ENCODE measurements at regions not wholly inside any gene's neighbourhood (a gene's known extent, or its start where the extent isn't known, plus 50 kb on each side); places are given as distances from the start of the nearest gene placed in this dataset.
A peak's percentile ranks its signal among the peaks of the same experiment; 100 is the strongest.

GRCh38 chr2:190800528-190800927 is 80.1 kb upstream of the GLS start:
- no peaks in the 10 kb centered on the region for H3K4me1 ChIP-seq
- no peaks in the 10 kb centered on the region for H3K27me3 ChIP-seq
- H3K36me3 ChIP-seq = no peaks in the 10 kb centered on the region
- H3K9me3 ChIP-seq = no peaks in the 10 kb centered on the region
- DNase-seq = no peak
- ATAC-seq = no peak
- TF ChIP-seq CTCF (IDR thresholded peaks at IDR 0.05) = no peak
- intact Hi-C loops (cut with DNase I) = no loop called here
- H3K4me3 ChIP-seq = no peak overlapping the region
- H3K27ac ChIP-seq = no peak overlapping the region

DNA sequence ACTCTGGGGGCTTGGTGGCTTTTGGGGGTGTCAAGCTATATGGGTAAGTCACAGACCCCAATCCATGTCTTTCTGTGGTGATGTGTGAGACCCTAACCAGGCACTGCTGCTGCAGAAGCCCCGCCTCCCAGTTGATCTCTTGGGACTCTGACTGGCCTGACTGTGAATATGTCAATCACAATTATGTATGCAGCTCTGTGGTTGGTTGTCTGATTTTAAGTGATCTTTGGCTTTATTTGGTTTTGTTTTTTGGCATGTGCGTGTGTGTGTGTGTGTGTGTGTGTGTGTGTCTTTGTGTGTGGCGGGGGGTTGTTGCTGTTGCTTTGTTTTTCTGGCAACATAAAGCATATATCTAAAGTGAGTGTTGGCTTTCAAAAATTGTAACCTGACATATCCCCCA is 78.5 kb upstream of the GLS start:
- H3K9me3 ChIP-seq = no peaks in the 10 kb centered on the region
- TF ChIP-seq CTCF (IDR thresholded peaks at IDR 0.05) = no peak
- DNase-seq (no peak), ATAC-seq (no peak)
- H3K27ac ChIP-seq = no peak overlapping the region
- H3K4me1 ChIP-seq = no peaks in the 10 kb centered on the region
- intact Hi-C loops (cut with DNase I) = no loop called here
- H3K27me3 ChIP-seq = no peaks in the 10 kb centered on the region
- H3K4me3 ChIP-seq = no peak overlapping the region
- H3K36me3 ChIP-seq = no peaks in the 10 kb centered on the region

DNA sequence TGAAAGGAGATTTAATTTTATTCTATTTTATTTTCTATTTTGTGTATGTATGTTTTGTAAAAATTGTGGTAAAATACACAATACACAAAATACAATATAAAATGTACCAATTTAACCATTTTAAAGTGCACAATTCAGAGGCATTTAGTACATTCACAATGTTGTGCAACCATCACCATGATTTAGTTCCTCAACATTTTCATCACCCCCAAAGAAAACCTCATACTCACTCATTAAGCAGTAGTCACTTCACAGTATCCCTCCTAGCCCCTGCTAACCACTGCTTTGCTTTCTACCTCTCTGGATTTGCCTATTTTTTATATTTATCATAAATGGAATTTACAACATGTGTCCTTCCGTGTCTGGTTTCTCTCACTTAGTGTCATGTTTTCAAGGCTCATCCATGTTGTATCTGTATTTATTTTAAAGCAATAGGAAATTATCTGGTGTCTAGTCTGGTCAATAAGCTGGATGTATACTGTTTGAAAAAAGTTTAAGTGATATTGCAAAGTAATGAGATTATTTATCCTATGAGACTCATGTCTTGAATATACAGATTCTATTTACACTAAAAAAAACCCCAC is 77.9 kb upstream of the GLS start:
- no peak for ATAC-seq
- no peak for DNase-seq
- H3K4me1 ChIP-seq = no peaks in the 10 kb centered on the region
- intact Hi-C loops (cut with DNase I) = no loop called here
- H3K27me3 ChIP-seq = no peaks in the 10 kb centered on the region
- no peak for TF ChIP-seq CTCF (IDR thresholded peaks at IDR 0.05)
- H3K9me3 ChIP-seq = no peaks in the 10 kb centered on the region
- no peak overlapping the region for H3K4me3 ChIP-seq
- H3K36me3 ChIP-seq = no peaks in the 10 kb centered on the region
- no peak overlapping the region for H3K27ac ChIP-seq

GRCh38 chr2:190804182-190804795 is 76.3 kb upstream of the GLS start:
- Histone ChIP-seq H3K36me3 (no peaks in the 10 kb centered on the region), H3K4me3 (no peak overlapping the region), H3K27ac (no peak overlapping the region), H3K27me3 (no peaks in the 10 kb centered on the region), H3K9me3 (no peaks in the 10 kb centered on the region), H3K4me1 (peaks cover 3% of the 10 kb centered on the region)
- DNase-seq (no peak), ATAC-seq (no peak)
- intact Hi-C loops (cut with DNase I) = no loop called here
- peak; percentile 73 for TF ChIP-seq CTCF (IDR thresholded peaks at IDR 0.05)

GRCh38 chr2:190805126-190805525 is 75.5 kb upstream of the GLS start:
- Histone ChIP-seq H3K4me1 (peaks cover 3% of the 10 kb centered on the region), H3K4me3 (no peak overlapping the region), H3K27me3 (no peaks in the 10 kb centered on the region), H3K36me3 (no peaks in the 10 kb centered on the region), H3K9me3 (no peaks in the 10 kb centered on the region), H3K27ac (no peak overlapping the region)
- no peak for TF ChIP-seq CTCF (IDR thresholded peaks at IDR 0.05)
- DNase-seq (no peak), ATAC-seq (no peak)
- intact Hi-C loops (cut with DNase I) = no loop called here

- no peak for TF ChIP-seq CTCF (IDR thresholded peaks at IDR 0.05)
- DNase-seq (no peak), ATAC-seq (no peak)
- Histone ChIP-seq H3K4me3 (no peak overlapping the region), H3K36me3 (no peaks in the 10 kb centered on the region), H3K9me3 (no peaks in the 10 kb centered on the region), H3K27ac (no peak overlapping the region), H3K27me3 (no peaks in the 10 kb centered on the region), H3K4me1 (peaks cover 3% of the 10 kb centered on the region)
- intact Hi-C loops (cut with DNase I) = no loop called here
Observed at GRCh38 chr2:190805843-190806242, 74.8 kb upstream of the GLS start.
